Peyer's patch (tissue), 4 donors: ENCODE measurements at regions not wholly inside any gene's neighbourhood (a gene's known extent, or its start where the extent isn't known, plus 50 kb on each side); places are given as distances from the start of the nearest gene placed in this dataset.
"Not testable (repeated sequence)": the region's sequence is repeated elsewhere in the genome, so short reads cannot be mapped to it uniquely, and the experiment has no call there.

Experiments used
- DNase-seq, 3 donors: peaks; one replicate each; pipeline ENCODE4 v3.0.0-alpha.2; 2017 to 2019
- H3K27ac ChIP-seq, 4 donors: fragments of 200-600 bp; sonication (generic); one replicate each; pipeline ENCODE4 v1.5.1; 2016 to 2019
- H3K27me3 ChIP-seq, 2 donors: fragments of 200-600 bp; sonication (generic); one replicate each; pipeline ENCODE4 v1.5.1; 2019
- H3K36me3 ChIP-seq, 3 donors: fragments of 200-600 bp; sonication (generic); one replicate each; pipeline ENCODE4 v1.5.1; 2016 to 2019
- H3K4me1 ChIP-seq, 4 donors: fragments of 200-600 bp; sonication (generic); one replicate each; pipeline ENCODE4 v1.5.1; 2016 to 2019
- H3K4me3 ChIP-seq, 4 donors: fragments of 200-600 bp; sonication (generic); 1 replicate in 3 of 4; 2 replicates in 1 of 4; pipeline ENCODE4 v1.5.1; 2016 to 2019; ENCODE audit warnings: mild to moderate bottlenecking in 1 of 4
- H3K9me3 ChIP-seq, 4 donors: fragments of 200-600 bp; sonication (generic); one replicate each; pipeline ENCODE4 v1.5.1; 2016 to 2019; ENCODE audit warnings: mild to moderate bottlenecking in 1 of 4
- POLR2A ChIP-seq, 2 donors: fragments of 450-650 bp; IDR thresholded peaks; one replicate each; pipeline ENCODE4 v1.5.1; 2017; ENCODE audit warnings: antibody characterized with exemption in 2 of 2, mild to moderate bottlenecking in 2 of 2, moderate library complexity in 2 of 2
- TF ChIP-seq, protein P1 (sequence below), 6 experiments: fragments of 450-650 bp in 4 of 6; fragments of 200-600 bp in 2 of 6; sonication (generic) in 1 of 6; IDR thresholded peaks; one replicate each; pipeline ENCODE4 v1.5.1; 2017 to 2019; ENCODE audit warnings: antibody characterized with exemption in 6 of 6, mild to moderate bottlenecking in 3 of 6, moderate library complexity in 1 of 6

DNA sequence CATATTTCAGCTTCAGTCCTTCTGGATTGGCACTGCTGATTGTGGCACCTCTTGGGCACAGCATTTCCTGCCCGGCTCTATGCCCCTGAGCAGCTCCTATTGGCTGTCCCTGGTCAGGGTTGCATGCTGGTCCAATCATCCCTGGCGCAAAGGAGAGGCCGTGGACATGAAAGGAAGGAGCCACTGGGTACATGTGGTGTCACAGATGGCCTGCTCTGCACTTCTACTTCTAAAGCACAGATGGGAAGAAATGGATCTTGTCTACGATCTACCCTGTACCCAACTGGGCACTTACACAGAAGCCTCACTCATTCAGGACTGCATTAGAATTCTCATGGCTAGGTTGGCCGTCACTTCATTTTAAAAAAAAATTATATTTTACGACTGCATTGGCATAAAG lies 232.5 kb downstream of the SHQ1 start:
- no peaks in the 10 kb centered on the region for H3K27me3 ChIP-seq
- no peak overlapping the region for H3K4me3 ChIP-seq
- DNase-seq = no peak
- no peak for TF ChIP-seq POLR2A (IDR thresholded peaks at IDR 0.05)
- TF ChIP-seq, protein P1, sequence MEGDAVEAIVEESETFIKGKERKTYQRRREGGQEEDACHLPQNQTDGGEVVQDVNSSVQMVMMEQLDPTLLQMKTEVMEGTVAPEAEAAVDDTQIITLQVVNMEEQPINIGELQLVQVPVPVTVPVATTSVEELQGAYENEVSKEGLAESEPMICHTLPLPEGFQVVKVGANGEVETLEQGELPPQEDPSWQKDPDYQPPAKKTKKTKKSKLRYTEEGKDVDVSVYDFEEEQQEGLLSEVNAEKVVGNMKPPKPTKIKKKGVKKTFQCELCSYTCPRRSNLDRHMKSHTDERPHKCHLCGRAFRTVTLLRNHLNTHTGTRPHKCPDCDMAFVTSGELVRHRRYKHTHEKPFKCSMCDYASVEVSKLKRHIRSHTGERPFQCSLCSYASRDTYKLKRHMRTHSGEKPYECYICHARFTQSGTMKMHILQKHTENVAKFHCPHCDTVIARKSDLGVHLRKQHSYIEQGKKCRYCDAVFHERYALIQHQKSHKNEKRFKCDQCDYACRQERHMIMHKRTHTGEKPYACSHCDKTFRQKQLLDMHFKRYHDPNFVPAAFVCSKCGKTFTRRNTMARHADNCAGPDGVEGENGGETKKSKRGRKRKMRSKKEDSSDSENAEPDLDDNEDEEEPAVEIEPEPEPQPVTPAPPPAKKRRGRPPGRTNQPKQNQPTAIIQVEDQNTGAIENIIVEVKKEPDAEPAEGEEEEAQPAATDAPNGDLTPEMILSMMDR (IDR thresholded peaks at IDR 0.05) = no peak
- no peaks in the 10 kb centered on the region for H3K36me3 ChIP-seq
- no peaks in the 10 kb centered on the region for H3K4me1 ChIP-seq
- H3K9me3 ChIP-seq = no peaks in the 10 kb centered on the region
- no peak overlapping the region for H3K27ac ChIP-seq

GRCh38 chr3:72615182-72615581 lies 233.1 kb downstream of the SHQ1 start:
- TF ChIP-seq, protein P1 (IDR thresholded peaks at IDR 0.05) = no peak
- no peak for TF ChIP-seq POLR2A (IDR thresholded peaks at IDR 0.05)
- H3K4me1 ChIP-seq = no peaks in the 10 kb centered on the region
- H3K4me3 ChIP-seq = no peak overlapping the region
- H3K36me3 ChIP-seq = no peaks in the 10 kb centered on the region
- H3K9me3 ChIP-seq = no peaks in the 10 kb centered on the region
- no peak overlapping the region for H3K27ac ChIP-seq
- no peak for DNase-seq
- H3K27me3 ChIP-seq = no peaks in the 10 kb centered on the region

GRCh38 chr3:72614394-72615074 lies 233.7 kb downstream of the SHQ1 start:
- no peaks in the 10 kb centered on the region for H3K27me3 ChIP-seq
- no peak overlapping the region for H3K27ac ChIP-seq
- no peaks in the 10 kb centered on the region for H3K9me3 ChIP-seq
- no peaks in the 10 kb centered on the region for H3K36me3 ChIP-seq
- no peak for DNase-seq
- no peak overlapping the region for H3K4me3 ChIP-seq
- TF ChIP-seq, protein P1 (IDR thresholded peaks at IDR 0.05) = no peak
- TF ChIP-seq POLR2A (IDR thresholded peaks at IDR 0.05) = no peak
- H3K4me1 ChIP-seq = no peaks in the 10 kb centered on the region

DNA sequence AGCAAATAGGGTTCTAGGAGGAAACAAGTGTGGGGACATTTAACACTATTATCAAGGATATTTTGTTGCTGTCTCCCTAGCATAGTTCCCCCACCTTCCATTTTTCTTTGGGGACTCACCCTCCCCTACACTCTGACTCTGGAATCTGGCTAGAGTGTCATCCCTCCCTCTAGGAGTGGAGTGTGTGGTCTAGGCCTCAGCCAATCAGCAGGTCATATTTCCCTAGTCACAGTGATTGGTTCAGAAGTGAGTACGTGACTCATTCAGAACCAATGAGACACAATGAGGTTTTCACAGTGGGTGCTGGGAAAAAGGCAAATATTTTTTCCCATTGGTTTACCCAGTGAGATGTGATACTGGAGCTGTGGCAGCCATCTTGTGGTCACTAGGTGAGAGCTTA lies 234.4 kb downstream of the SHQ1 start:
- Histone ChIP-seq H3K4me1 (no peaks in the 10 kb centered on the region), H3K9me3 (no peaks in the 10 kb centered on the region)
- no peak for TF ChIP-seq POLR2A (IDR thresholded peaks at IDR 0.05)
- TF ChIP-seq, protein P1 (IDR thresholded peaks at IDR 0.05) = no peak

DNA sequence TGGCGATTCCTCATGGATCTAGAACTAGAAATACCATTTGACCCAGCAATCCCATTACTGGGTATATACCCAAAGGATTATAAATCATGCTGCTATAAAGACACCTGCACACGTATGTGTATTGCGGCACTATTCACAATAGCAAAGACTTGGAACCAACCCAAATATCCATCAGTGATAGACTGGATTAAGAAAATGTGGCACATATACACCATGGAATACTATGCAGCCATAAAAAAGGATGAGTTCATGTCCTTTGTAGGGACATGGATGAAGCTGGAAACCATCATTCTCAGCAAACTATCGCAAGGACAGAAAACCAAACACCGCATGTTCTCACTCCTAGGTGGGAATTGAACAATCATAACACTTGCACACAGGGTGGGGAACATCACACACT lies 239.1 kb downstream of the SHQ1 start:
- not testable (repeated sequence) for H3K36me3 ChIP-seq, H3K4me1 ChIP-seq, H3K27me3 ChIP-seq, H3K27ac ChIP-seq, DNase-seq, H3K4me3 ChIP-seq, H3K9me3 ChIP-seq

More for the DNA sequence above, 234.4 kb downstream of the SHQ1 start:
- H3K36me3 ChIP-seq = no peaks in the 10 kb centered on the region
- H3K4me3 ChIP-seq = no peak overlapping the region
- H3K27me3 ChIP-seq = no peaks in the 10 kb centered on the region
- DNase-seq = no peak
- H3K27ac ChIP-seq = no peak overlapping the region

GRCh38 chr3:72606005-72606800 lies 242.0 kb downstream of the SHQ1 start:
- no peaks in the 10 kb centered on the region for H3K27me3 ChIP-seq
- no peaks in the 10 kb centered on the region for H3K9me3 ChIP-seq
- DNase-seq = no peak
- TF ChIP-seq POLR2A (IDR thresholded peaks at IDR 0.05) = no peak
- TF ChIP-seq, protein P1 (IDR thresholded peaks at IDR 0.05) = no peak
- no peak overlapping the region for H3K4me3 ChIP-seq
- no peaks in the 10 kb centered on the region for H3K4me1 ChIP-seq
- no peak overlapping the region for H3K27ac ChIP-seq
- H3K36me3 ChIP-seq = no peaks in the 10 kb centered on the region
